HCT116 (cell line): ENCODE measurements at regions not wholly inside any gene's neighbourhood (a gene's known extent, or its start where the extent isn't known, plus 50 kb on each side); places are given as distances from the start of the nearest gene placed in this dataset.

ENCODE experiments used
- POLR2A ChIP-seq: IDR thresholded peaks from 2 replicates; pipeline ENCODE4 v1.7.0; 2011; ENCODE audit warnings: borderline replicate concordance; ENCODE audit not compliant: insufficient read depth, insufficient read length; ENCODE audit errors: extremely low read depth
- POLR2AphosphoS5 ChIP-seq: IDR thresholded peaks from 2 replicates; pipeline ENCODE4 v1.6.1; 2011; ENCODE audit warnings: mild to moderate bottlenecking, low read depth, low read length, moderate library complexity
- TF ChIP-seq, protein P1 (sequence below), 3 experiments: fragments of 200-600 bp in 1 of 3; sonication (generic) in 1 of 3; IDR thresholded peaks in 2 of 3; conservative IDR thresholded peaks in 1 of 3; 2 replicates each; pipeline ENCODE4 v1.5.1; 2012 to 2017; ENCODE audit warnings: low read depth in 2 of 3, low read length in 2 of 3, antibody characterized with exemption in 1 of 3, borderline replicate concordance in 1 of 3, control low read depth in 1 of 3, mild to moderate bottlenecking in 1 of 3, mixed read lengths in 1 of 3, mixed run types in 1 of 3, moderate library complexity in 1 of 3; ENCODE audit not compliant: insufficient read depth in 1 of 3

DNA sequence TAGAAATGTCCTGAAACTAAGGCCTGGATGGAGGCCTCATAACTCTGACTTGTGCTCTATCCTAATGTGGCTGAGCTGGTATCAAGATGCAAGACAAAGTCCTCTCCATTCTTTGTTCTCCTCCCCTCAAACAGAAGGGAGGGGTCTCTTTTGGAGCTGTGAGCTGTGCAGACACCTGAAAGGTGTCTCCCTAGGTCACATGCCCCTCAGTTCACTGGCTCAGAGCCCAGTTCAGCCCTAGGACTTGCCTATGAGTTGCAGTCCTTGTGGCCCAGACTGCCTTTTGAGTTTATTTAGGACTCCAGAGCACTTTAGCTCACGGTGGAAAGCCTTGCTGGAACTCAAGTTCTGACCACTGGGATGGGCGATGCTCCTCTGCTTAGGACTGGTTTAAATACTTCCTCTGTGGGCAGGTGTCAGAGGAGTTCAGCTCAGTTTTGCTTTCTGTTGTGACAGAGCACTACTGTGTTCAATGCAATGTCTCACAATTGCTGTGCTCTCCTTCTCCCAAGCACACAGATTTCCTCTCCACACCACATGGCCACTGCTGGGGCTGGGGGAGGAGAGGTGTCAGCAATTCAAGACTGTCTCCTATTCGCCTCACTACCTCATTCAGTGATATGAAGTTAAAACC lies 84.8 kb upstream of the ZNF827 start:
- TF ChIP-seq, protein P1, sequence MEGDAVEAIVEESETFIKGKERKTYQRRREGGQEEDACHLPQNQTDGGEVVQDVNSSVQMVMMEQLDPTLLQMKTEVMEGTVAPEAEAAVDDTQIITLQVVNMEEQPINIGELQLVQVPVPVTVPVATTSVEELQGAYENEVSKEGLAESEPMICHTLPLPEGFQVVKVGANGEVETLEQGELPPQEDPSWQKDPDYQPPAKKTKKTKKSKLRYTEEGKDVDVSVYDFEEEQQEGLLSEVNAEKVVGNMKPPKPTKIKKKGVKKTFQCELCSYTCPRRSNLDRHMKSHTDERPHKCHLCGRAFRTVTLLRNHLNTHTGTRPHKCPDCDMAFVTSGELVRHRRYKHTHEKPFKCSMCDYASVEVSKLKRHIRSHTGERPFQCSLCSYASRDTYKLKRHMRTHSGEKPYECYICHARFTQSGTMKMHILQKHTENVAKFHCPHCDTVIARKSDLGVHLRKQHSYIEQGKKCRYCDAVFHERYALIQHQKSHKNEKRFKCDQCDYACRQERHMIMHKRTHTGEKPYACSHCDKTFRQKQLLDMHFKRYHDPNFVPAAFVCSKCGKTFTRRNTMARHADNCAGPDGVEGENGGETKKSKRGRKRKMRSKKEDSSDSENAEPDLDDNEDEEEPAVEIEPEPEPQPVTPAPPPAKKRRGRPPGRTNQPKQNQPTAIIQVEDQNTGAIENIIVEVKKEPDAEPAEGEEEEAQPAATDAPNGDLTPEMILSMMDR (IDR thresholded peaks at IDR 0.05 in 2 of 3, conservative IDR thresholded peaks at IDR 0.05 in 1 of 3; ENCODE audit: borderline replicate concordance in 1 of 3, insufficient read depth in 1 of 3, low read depth in 2 of 3, low read length in 2 of 3): no peak
- TF ChIP-seq POLR2AphosphoS5 (no peak), POLR2A (no peak)
